Mesenchymal stem cell (in vitro differentiated cells and primary cell): ENCODE measurements at regions not wholly inside any gene's neighbourhood (a gene's known extent, or its start where the extent isn't known, plus 50 kb on each side); places are given as distances from the start of the nearest gene placed in this dataset.

Experiments
- DNase-seq: peaks from one replicate; pipeline ENCODE4 v3.0.0-alpha.2; 2013
- H2AFZ ChIP-seq: one replicate; pipeline ENCODE4 v1.6.1; 2013; ENCODE audit warnings: low read depth, mild to moderate bottlenecking, control low read depth, inconsistent platforms, low read length, moderate library complexity
- H2AK5ac ChIP-seq: 2 replicates; pipeline ENCODE4 v1.6.1; 2013; ENCODE audit warnings: low read length, moderate library complexity, mild to moderate bottlenecking, inconsistent platforms; ENCODE audit not compliant: severe bottlenecking
- H2BK120ac ChIP-seq: one replicate; pipeline ENCODE4 v1.6.1; 2013; ENCODE audit warnings: low read depth, mild to moderate bottlenecking, inconsistent platforms, low read length, moderate library complexity
- H2BK12ac ChIP-seq, 2 experiments: one replicate each; pipeline ENCODE4 v1.6.1; 2013; ENCODE audit warnings: inconsistent platforms in 2 of 2, low read length in 2 of 2, mild to moderate bottlenecking in 2 of 2, moderate library complexity in 2 of 2, control low read depth in 1 of 2
- H2BK15ac ChIP-seq: one replicate; pipeline ENCODE4 v1.6.1; 2013; ENCODE audit warnings: mild to moderate bottlenecking, low read depth, inconsistent platforms; ENCODE audit not compliant: poor library complexity, severe bottlenecking
- H2BK5ac ChIP-seq: 2 replicates; pipeline ENCODE4 v1.6.1; 2013; ENCODE audit warnings: low read depth, mild to moderate bottlenecking, low read length, control low read depth, inconsistent platforms; ENCODE audit not compliant: poor library complexity, severe bottlenecking
- H3K14ac ChIP-seq, 2 experiments: one replicate each; pipeline ENCODE4 v1.6.1; 2013; ENCODE audit warnings: inconsistent platforms in 2 of 2, low read length in 2 of 2, control low read depth in 1 of 2, mild to moderate bottlenecking in 1 of 2, moderate library complexity in 1 of 2
- H3K18ac ChIP-seq, 2 experiments: one replicate each; pipeline ENCODE4 v1.6.1; 2013; ENCODE audit warnings: inconsistent platforms in 2 of 2, low read length in 2 of 2, control low read depth in 1 of 2, low read depth in 1 of 2, mild to moderate bottlenecking in 1 of 2
- H3K23ac ChIP-seq, 2 experiments: one replicate each; pipeline ENCODE4 v1.6.1; 2013; ENCODE audit warnings: inconsistent platforms in 2 of 2, low read length in 2 of 2, mild to moderate bottlenecking in 2 of 2, moderate library complexity in 2 of 2, control low read depth in 1 of 2
- H3K27ac ChIP-seq: 2 replicates; pipeline ENCODE4 v1.5.1; 2013; ENCODE audit warnings: mild to moderate bottlenecking, moderate library complexity, low read length, control low read depth, inconsistent platforms; ENCODE audit not compliant: poor library complexity, severe bottlenecking
- H3K27me3 ChIP-seq, 2 experiments: 2 replicates each; pipeline versions ENCODE4 v1.6.1 to v1.7.0; 2013; ENCODE audit warnings: low read length in 2 of 2, mild to moderate bottlenecking in 2 of 2, moderate library complexity in 2 of 2, control low read depth in 1 of 2, inconsistent platforms in 1 of 2; ENCODE audit not compliant: control insufficient read depth in 1 of 2, insufficient read depth in 1 of 2
- H3K36me3 ChIP-seq, 2 experiments: 2 replicates each; pipeline versions ENCODE4 v1.6.1 to v1.7.0; 2013; ENCODE audit warnings: low read length in 2 of 2, control low read depth in 1 of 2, inconsistent platforms in 1 of 2, low read depth in 1 of 2, mild to moderate bottlenecking in 1 of 2; ENCODE audit not compliant: insufficient read depth in 2 of 2, control insufficient read depth in 1 of 2
- H3K4ac ChIP-seq, 2 experiments: one replicate each; pipeline ENCODE4 v1.6.1; 2013; ENCODE audit warnings: inconsistent platforms in 2 of 2, low read length in 2 of 2, mild to moderate bottlenecking in 2 of 2, moderate library complexity in 2 of 2, control low read depth in 1 of 2, low read depth in 1 of 2
- H3K4me1 ChIP-seq: 2 replicates; pipeline ENCODE4 v1.6.1; 2013; ENCODE audit warnings: low read depth, low read length, control low read depth; ENCODE audit not compliant: control insufficient read depth, insufficient read depth
- H3K4me2 ChIP-seq: 2 replicates; pipeline ENCODE4 v1.6.1; 2013; ENCODE audit warnings: low read length, mild to moderate bottlenecking, inconsistent platforms; ENCODE audit not compliant: poor library complexity, severe bottlenecking
- H3K4me3 ChIP-seq, 2 experiments: 2 replicates each; pipeline versions ENCODE4 v1.5.1 to v1.7.0; 2013; ENCODE audit warnings: low read length in 2 of 2, mild to moderate bottlenecking in 2 of 2, control low read depth in 1 of 2, low read depth in 1 of 2; ENCODE audit not compliant: insufficient read depth in 1 of 2
- H3K79me1 ChIP-seq: replicated peaks from 2 replicates; pipeline ENCODE4 v1.6.1; 2013; ENCODE audit warnings: mild to moderate bottlenecking, control low read depth, low read length, inconsistent platforms; ENCODE audit not compliant: poor library complexity, severe bottlenecking
- H3K9ac ChIP-seq: 2 replicates; pipeline ENCODE4 v1.7.0; 2013; ENCODE audit warnings: mild to moderate bottlenecking, low read length, moderate library complexity
- H3K9me3 ChIP-seq: 2 replicates; pipeline ENCODE4 v1.7.0; 2013; ENCODE audit warnings: mild to moderate bottlenecking, low read length; ENCODE audit not compliant: control insufficient read depth
- H4K8ac ChIP-seq: one replicate; pipeline ENCODE4 v1.6.1; 2013; ENCODE audit warnings: inconsistent platforms, mild to moderate bottlenecking, low read length, moderate library complexity
- H4K91ac ChIP-seq: one replicate; pipeline ENCODE4 v1.6.1; 2013; ENCODE audit warnings: mild to moderate bottlenecking, low read length, inconsistent platforms
- WGBS: methylation state at CpG from one replicate; pipeline ENCODE4 v1.1.7; 2013; ENCODE audit warnings: mixed read lengths; 5-methylcytosine and 5-hydroxymethylcytosine counted together

GRCh38 chr6:14053811-14054210, 63.8 kb upstream of the CD83 start:
- no peaks in the 10 kb centered on the region for H3K36me3 ChIP-seq
- H3K14ac ChIP-seq = no peak overlapping the region
- WGBS = 21% methylated on average over 1 of the region's 2 CpGs
- no peak overlapping the region for H3K4me3 ChIP-seq
- H4K8ac ChIP-seq = no peak overlapping the region
- H2AFZ ChIP-seq = no peak overlapping the region
- H3K9me3 ChIP-seq = no peaks in the 10 kb centered on the region
- DNase-seq = no peak
- no peak overlapping the region for H3K4me2 ChIP-seq
- H3K23ac ChIP-seq = no peak overlapping the region
- H2BK5ac ChIP-seq = no peak overlapping the region
- no peak overlapping the region for H3K18ac ChIP-seq
- H2BK15ac ChIP-seq = no peak overlapping the region
- no peaks in the 10 kb centered on the region for H3K79me1 ChIP-seq
- H2AK5ac ChIP-seq = no peak overlapping the region
- no peak overlapping the region for H3K9ac ChIP-seq
- no peak overlapping the region for H2BK12ac ChIP-seq
- H4K91ac ChIP-seq = no peak overlapping the region
- no peak overlapping the region for H2BK120ac ChIP-seq
- H3K27ac ChIP-seq = no peak overlapping the region
- no peak overlapping the region for H3K4ac ChIP-seq
- H3K4me1 ChIP-seq = peaks cover 2% of the 10 kb centered on the region
- no peaks in the 10 kb centered on the region for H3K27me3 ChIP-seq

GRCh38 chr6:14055541-14055940, 62.0 kb upstream of the CD83 start:
- Histone ChIP-seq H3K4me3 (no peak overlapping the region), H3K23ac (no peak overlapping the region), H2AK5ac (no peak overlapping the region), H2BK120ac (no peak overlapping the region), H3K9ac (no peak overlapping the region), H2BK5ac (no peak overlapping the region), H3K4ac (no peak overlapping the region), H3K36me3 (no peaks in the 10 kb centered on the region), H3K4me2 (no peak overlapping the region), H4K8ac (no peak overlapping the region), H3K27me3 (no peaks in the 10 kb centered on the region), H3K4me1 (peaks cover 3% of the 10 kb centered on the region), H4K91ac (no peak overlapping the region), H3K79me1 (no peaks in the 10 kb centered on the region), H2BK15ac (no peak overlapping the region), H2AFZ (no peak overlapping the region), H2BK12ac (no peak overlapping the region), H3K27ac (no peak overlapping the region), H3K18ac (no peak overlapping the region), H3K9me3 (no peaks in the 10 kb centered on the region), H3K14ac (no peak overlapping the region)
- no peak for DNase-seq
- 57% methylated on average over 1 of the region's 2 CpGs for WGBS

- Histone ChIP-seq H3K4me2 (no peak overlapping the region), H2BK5ac (no peak overlapping the region), H3K14ac (no peak overlapping the region), H3K23ac (no peak overlapping the region), H3K79me1 (no peaks in the 10 kb centered on the region), H4K91ac (no peak overlapping the region), H3K4ac (no peak overlapping the region), H2AK5ac (no peak overlapping the region), H3K4me3 (no peak overlapping the region), H3K9me3 (no peaks in the 10 kb centered on the region), H3K27me3 (no peaks in the 10 kb centered on the region), H2BK15ac (no peak overlapping the region), H2BK120ac (no peak overlapping the region), H3K36me3 (no peaks in the 10 kb centered on the region), H3K4me1 (peaks cover 3% of the 10 kb centered on the region), H3K18ac (no peak overlapping the region), H3K9ac (no peak overlapping the region), H4K8ac (no peak overlapping the region), H2AFZ (no peak overlapping the region), H3K27ac (no peak overlapping the region), H2BK12ac (no peak overlapping the region)
- 92% methylated on average over 10 of the region's 10 CpGs for WGBS
- no peak for DNase-seq
Observed at GRCh38 chr6:14058029-14058695, 59.4 kb upstream of the CD83 start.

GRCh38 chr6:14058735-14059134, 58.8 kb upstream of the CD83 start:
- H3K18ac ChIP-seq = no peak overlapping the region
- H3K23ac ChIP-seq = no peak overlapping the region
- no peak overlapping the region for H3K9ac ChIP-seq
- H2BK15ac ChIP-seq = no peak overlapping the region
- no peaks in the 10 kb centered on the region for H3K36me3 ChIP-seq
- H2BK12ac ChIP-seq = no peak overlapping the region
- WGBS = 88% methylated on average over 2 of the region's 3 CpGs
- H3K4ac ChIP-seq = no peak overlapping the region
- no peaks in the 10 kb centered on the region for H3K27me3 ChIP-seq
- H3K79me1 ChIP-seq = no peaks in the 10 kb centered on the region
- no peak overlapping the region for H3K14ac ChIP-seq
- H3K4me1 ChIP-seq = peaks cover 3% of the 10 kb centered on the region
- H3K9me3 ChIP-seq = no peaks in the 10 kb centered on the region
- no peak overlapping the region for H4K8ac ChIP-seq
- no peak overlapping the region for H3K4me2 ChIP-seq
- H2BK120ac ChIP-seq = no peak overlapping the region
- H2AK5ac ChIP-seq = no peak overlapping the region
- no peak overlapping the region for H3K4me3 ChIP-seq
- no peak overlapping the region for H3K27ac ChIP-seq
- H2AFZ ChIP-seq = no peak overlapping the region
- DNase-seq = no peak
- no peak overlapping the region for H2BK5ac ChIP-seq
- H4K91ac ChIP-seq = no peak overlapping the region
